C4-2B (cell line): ENCODE measurements at regions not wholly inside any gene's neighbourhood (a gene's known extent, or its start where the extent isn't known, plus 50 kb on each side); places are given as distances from the start of the nearest gene placed in this dataset.
"Not testable (repeated sequence)": the region's sequence is repeated elsewhere in the genome, so short reads cannot be mapped to it uniquely, and the experiment has no call there.

Experiments used
- H3K27ac ChIP-seq: fragments of 450-650 bp; 2 replicates; pipeline ENCODE4 v1.5.1; 2017
- ZFX ChIP-seq: fragments of 450-650 bp; IDR thresholded peaks from 2 replicates; pipeline ENCODE4 v1.6.1; 2017
- TF ChIP-seq, protein P1 (sequence below): fragments of 450-650 bp; conservative IDR thresholded peaks from 2 replicates; pipeline ENCODE4 v1.5.1; 2017; ENCODE audit warnings: mild to moderate bottlenecking

- TF ChIP-seq, protein P1, sequence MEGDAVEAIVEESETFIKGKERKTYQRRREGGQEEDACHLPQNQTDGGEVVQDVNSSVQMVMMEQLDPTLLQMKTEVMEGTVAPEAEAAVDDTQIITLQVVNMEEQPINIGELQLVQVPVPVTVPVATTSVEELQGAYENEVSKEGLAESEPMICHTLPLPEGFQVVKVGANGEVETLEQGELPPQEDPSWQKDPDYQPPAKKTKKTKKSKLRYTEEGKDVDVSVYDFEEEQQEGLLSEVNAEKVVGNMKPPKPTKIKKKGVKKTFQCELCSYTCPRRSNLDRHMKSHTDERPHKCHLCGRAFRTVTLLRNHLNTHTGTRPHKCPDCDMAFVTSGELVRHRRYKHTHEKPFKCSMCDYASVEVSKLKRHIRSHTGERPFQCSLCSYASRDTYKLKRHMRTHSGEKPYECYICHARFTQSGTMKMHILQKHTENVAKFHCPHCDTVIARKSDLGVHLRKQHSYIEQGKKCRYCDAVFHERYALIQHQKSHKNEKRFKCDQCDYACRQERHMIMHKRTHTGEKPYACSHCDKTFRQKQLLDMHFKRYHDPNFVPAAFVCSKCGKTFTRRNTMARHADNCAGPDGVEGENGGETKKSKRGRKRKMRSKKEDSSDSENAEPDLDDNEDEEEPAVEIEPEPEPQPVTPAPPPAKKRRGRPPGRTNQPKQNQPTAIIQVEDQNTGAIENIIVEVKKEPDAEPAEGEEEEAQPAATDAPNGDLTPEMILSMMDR, result no peak
- no peak for TF ChIP-seq ZFX
- H3K27ac ChIP-seq, result no peak overlapping the region
Measured at GRCh38 chr13:103471896-103472295, 405.7 kb upstream of the SLC10A2 start.

DNA sequence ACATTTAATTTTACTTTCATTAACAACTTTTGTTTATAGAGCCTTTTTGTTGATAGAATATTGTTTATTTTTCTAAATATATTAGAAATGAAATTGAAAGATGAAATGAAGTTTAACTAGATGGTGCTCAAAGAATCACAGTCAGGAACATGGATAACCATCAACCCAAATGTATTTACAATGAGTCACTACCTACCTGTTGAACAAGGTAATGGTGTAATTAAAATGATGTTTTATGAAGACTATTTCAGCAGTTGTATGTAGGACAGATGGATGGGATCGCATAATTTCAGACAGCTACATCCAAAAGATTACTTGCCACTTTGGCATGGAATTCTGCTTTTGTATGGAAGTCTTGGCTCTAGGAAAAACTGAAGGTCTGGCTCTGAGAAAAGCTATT, 403.6 kb upstream of the SLC10A2 start:
- TF ChIP-seq, protein P1, result no peak
- TF ChIP-seq ZFX, result no peak
- H3K27ac ChIP-seq, result no peak overlapping the region

DNA sequence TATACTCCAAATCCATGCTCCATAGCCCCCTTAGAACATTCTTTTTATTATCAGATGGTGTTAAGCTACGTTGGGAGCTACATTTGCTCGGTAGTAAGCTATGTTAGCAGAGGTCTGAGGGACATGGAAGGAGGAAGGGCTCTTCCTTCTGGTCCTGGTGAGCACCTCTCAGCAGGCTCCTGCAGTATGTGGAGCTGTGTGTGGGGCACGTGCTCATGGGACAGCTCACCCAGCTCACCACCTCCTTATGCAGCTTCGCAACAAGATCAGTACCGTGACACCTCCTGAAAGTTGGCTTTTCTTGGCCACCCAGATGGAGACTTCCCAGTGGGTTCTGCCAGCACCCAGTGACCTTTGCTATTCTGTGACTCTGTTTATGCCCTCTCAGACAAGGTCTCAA, 400.5 kb upstream of the SLC10A2 start:
- no peak for TF ChIP-seq ZFX
- TF ChIP-seq, protein P1, result no peak
- no peak overlapping the region for H3K27ac ChIP-seq

DNA sequence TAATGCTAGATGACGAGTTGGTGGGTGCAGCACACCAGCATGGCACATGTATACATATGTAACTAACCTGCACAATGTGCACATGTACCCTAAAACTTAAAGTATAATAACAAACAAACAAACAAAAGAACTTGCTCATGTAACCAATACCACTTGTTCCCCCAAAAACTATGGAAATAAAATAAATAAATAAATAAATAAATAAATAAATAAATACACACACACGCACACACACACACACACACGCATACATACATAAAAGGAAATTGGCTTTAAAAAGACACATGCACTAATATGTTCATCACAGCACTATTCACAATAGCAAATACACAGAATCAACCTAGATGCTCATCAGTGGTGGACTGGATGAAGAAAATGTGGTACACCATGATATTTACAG, 394.0 kb upstream of the SLC10A2 start:
- H3K27ac ChIP-seq, result not testable (repeated sequence)

DNA sequence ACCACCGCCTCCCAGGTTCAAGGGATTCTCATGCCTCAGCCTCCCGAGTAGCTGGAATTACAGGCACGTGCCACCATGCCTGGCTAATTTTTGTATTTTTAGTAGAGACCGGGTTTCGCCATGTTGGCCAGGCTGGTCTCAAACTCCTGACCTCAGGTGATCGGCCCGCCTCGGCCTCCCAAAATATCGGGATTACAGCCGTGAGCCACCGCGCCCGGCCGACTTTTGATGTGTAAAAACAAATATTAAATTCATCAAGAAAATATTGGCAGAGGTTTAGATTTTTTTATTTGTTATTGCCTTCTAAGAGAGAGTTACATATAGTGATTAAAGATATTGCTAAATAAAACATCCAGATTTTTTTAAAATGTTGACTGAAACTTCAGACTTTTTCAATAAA, 390.8 kb upstream of the SLC10A2 start:
- not testable (repeated sequence) for H3K27ac ChIP-seq

DNA sequence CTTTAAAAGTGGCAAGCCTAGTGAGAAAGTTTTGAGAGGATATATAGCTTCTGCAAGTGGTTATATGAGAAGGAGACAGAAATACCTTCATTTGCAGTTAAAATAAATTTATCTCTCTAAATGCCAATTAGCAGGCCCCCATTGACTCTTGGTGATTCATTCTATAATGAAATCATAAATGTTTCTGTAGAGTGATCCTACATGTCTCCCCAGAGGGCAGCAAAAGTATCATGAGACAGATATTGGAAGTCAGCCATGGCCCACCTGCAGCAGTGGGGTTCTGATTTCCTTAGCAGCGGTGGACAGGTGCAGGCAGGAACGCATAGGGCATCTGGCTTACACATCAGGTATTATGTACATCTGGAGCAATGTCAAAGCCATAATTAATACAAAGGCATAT, 385.4 kb upstream of the SLC10A2 start:
- TF ChIP-seq ZFX, result no peak
- TF ChIP-seq, protein P1, result no peak
- no peak overlapping the region for H3K27ac ChIP-seq

- TF ChIP-seq, protein P1, result no peak
- no peak for TF ChIP-seq ZFX
- H3K27ac ChIP-seq, result no peak overlapping the region
Measured at GRCh38 chr13:103443604-103444003, 377.4 kb upstream of the SLC10A2 start.

- no peak overlapping the region for H3K27ac ChIP-seq
- no peak for TF ChIP-seq ZFX
- TF ChIP-seq, protein P1, result no peak
Measured at GRCh38 chr13:103437651-103438050, 371.4 kb upstream of the SLC10A2 start.
